EL (cell line): ENCODE measurements at regions not wholly inside any gene's neighbourhood (a gene's known extent, or its start where the extent isn't known, plus 50 kb on each side); places are given as distances from the start of the nearest gene placed in this dataset.
"Not testable (repeated sequence)": the region's sequence is repeated elsewhere in the genome, so short reads cannot be mapped to it uniquely, and the experiment has no call there.

Experiments used
- DNase-seq: peaks from one replicate; pipeline ENCODE4 v3.0.0-alpha.2; 2016

- DNase-seq = no peak
These were observed 74.9 kb downstream of the ANKEF1 start for GRCh38 chr20:10109641-10110040.

GRCh38 chr20:10110151-10110550 lies 75.4 kb downstream of the ANKEF1 start:
- DNase-seq = peak; percentile 73

GRCh38 chr20:10111139-10111958 lies 76.6 kb downstream of the ANKEF1 start:
- DNase-seq = no peak

GRCh38 chr20:10111959-10112250 lies 77.1 kb downstream of the ANKEF1 start:
- no peak for DNase-seq

GRCh38 chr20:10113746-10114145 lies 79.0 kb downstream of the ANKEF1 start:
- peak; percentile 61 for DNase-seq

- DNase-seq = no peak
These were observed 79.8 kb downstream of the ANKEF1 start for GRCh38 chr20:10114598-10114997.

- peak; percentile 87 for DNase-seq
These were observed 80.2 kb downstream of the ANKEF1 start for GRCh38 chr20:10115021-10115420.

- no peak for DNase-seq
These were observed 84.5 kb downstream of the ANKEF1 start for GRCh38 chr20:10119336-10119735.

GRCh38 chr20:10124883-10125282 lies 90.1 kb downstream of the ANKEF1 start:
- DNase-seq = not testable (repeated sequence)

- peak; percentile 51 for DNase-seq
These were observed 91.0 kb downstream of the ANKEF1 start for GRCh38 chr20:10125757-10126156.

- DNase-seq = no peak
These were observed 88.9 kb upstream of the SNAP25 start for GRCh38 chr20:10129749-10130148.

- DNase-seq = peak; percentile 64
These were observed 86.8 kb upstream of the SNAP25 start for GRCh38 chr20:10131732-10132345.

GRCh38 chr20:10132387-10132786 lies 86.2 kb upstream of the SNAP25 start:
- no peak for DNase-seq

GRCh38 chr20:10133532-10133931 lies 85.1 kb upstream of the SNAP25 start:
- no peak for DNase-seq

- no peak for DNase-seq
These were observed 84.5 kb upstream of the SNAP25 start for GRCh38 chr20:10134176-10134575.

GRCh38 chr20:10135438-10135837 lies 83.2 kb upstream of the SNAP25 start:
- DNase-seq = no peak

- no peak for DNase-seq
These were observed 81.6 kb upstream of the SNAP25 start for GRCh38 chr20:10137032-10137431.

GRCh38 chr20:10137533-10137932 lies 81.1 kb upstream of the SNAP25 start:
- no peak for DNase-seq

GRCh38 chr20:10157549-10157948 lies 61.1 kb upstream of the SNAP25 start:
- DNase-seq = no peak

- DNase-seq = no peak
These were observed 51.6 kb upstream of the SNAP25 start for GRCh38 chr20:10167040-10167439.

- no peak for DNase-seq
These were observed 51.0 kb upstream of the SNAP25 start for GRCh38 chr20:10167594-10167993.
